Endothelial cell of umbilical vein (primary cell): ENCODE measurements at regions not wholly inside any gene's neighbourhood (a gene's known extent, or its start where the extent isn't known, plus 50 kb on each side); places are given as distances from the start of the nearest gene placed in this dataset.

Experiments used
- BruUV-seq: library from RNA; stranded (reverse); fragments of 400-500 nt; replicated peaks from 2 replicates; lab custom pipeline; 2021; lab: Mats Ljungman, UMichigan
- CTCF ChIA-PET: fragments of 300-600, 350-600 bp; sonication (Branson Sonifier 250); formaldehyde crosslinking; loops from one replicate; lab custom pipeline; 2021; ENCODE audit warnings: antibody characterized with exemption, inconsistent platforms; lab: Charles Lee
- POLR2A ChIA-PET: fragments of 300-600, 350-600 bp; sonication (Branson Sonifier 250); formaldehyde crosslinking; loops from one replicate; lab custom pipeline; 2021; ENCODE audit warnings: antibody characterized with exemption, inconsistent platforms; lab: Charles Lee
- DNase-seq: peaks from one replicate; pipeline ENCODE4 v3.0.0-alpha.2; 2011; ENCODE audit warnings: low read depth, low spot score
- FAIRE-seq: peaks from 2 replicates; lab custom pipeline; 2011; peaks lifted over from hg19 to GRCh38; lab: Jason Lieb, UNC
- H2AFZ ChIP-seq: 2 replicates; pipeline ENCODE4 v1.6.0; 2012; ENCODE audit warnings: low read depth, low read length, control low read depth, inconsistent platforms
- H3K27ac ChIP-seq: 2 replicates; pipeline ENCODE4 v1.5.1; 2011; ENCODE audit warnings: low read depth, mild to moderate bottlenecking, control low read depth, low read length, moderate library complexity; ENCODE audit not compliant: insufficient read depth
- H3K27me3 ChIP-seq, 2 experiments: 2 replicates each; pipeline versions ENCODE4 v1.6.0 to v1.6.1; 2011; ENCODE audit warnings: low read length in 2 of 2, mixed read lengths in 1 of 2; ENCODE audit not compliant: control insufficient read depth in 2 of 2, insufficient read depth in 2 of 2
- H3K36me3 ChIP-seq, 2 experiments: 2 replicates in 1 of 2; 3 replicates in 1 of 2; pipeline ENCODE4 v1.5.1; 2011; ENCODE audit warnings: low read length in 2 of 2, mild to moderate bottlenecking in 1 of 2, moderate library complexity in 1 of 2; ENCODE audit not compliant: control insufficient read depth in 2 of 2, insufficient read depth in 2 of 2; ENCODE audit errors: extremely low read depth in 1 of 2
- H3K4me1 ChIP-seq: 3 replicates; pipeline ENCODE4 v1.5.1; 2011; ENCODE audit warnings: mild to moderate bottlenecking, low read length; ENCODE audit not compliant: control insufficient read depth, insufficient read depth; ENCODE audit errors: extremely low read depth
- H3K4me2 ChIP-seq: 2 replicates; pipeline ENCODE4 v1.6.1; 2011; ENCODE audit warnings: low read length, control low read depth, mixed read lengths; ENCODE audit not compliant: insufficient read depth
- H3K4me3 ChIP-seq, 3 experiments: fragments of 200-600 bp in 1 of 3; sonication (generic), shearing (Covaris generic) in 1 of 3; replicated peaks in 1 of 3; 2 replicates each; pipeline ENCODE4 v1.5.1; 2011 to 2016; ENCODE audit warnings: control low read depth in 3 of 3, low read length in 3 of 3, mild to moderate bottlenecking in 2 of 3, inconsistent platforms in 1 of 3, low read depth in 1 of 3, moderate library complexity in 1 of 3; ENCODE audit not compliant: insufficient read depth in 1 of 3
- H3K79me2 ChIP-seq: 2 replicates; pipeline ENCODE4 v1.6.0; 2012; ENCODE audit warnings: low read length, inconsistent platforms; ENCODE audit not compliant: control insufficient read depth, insufficient read depth
- H3K9ac ChIP-seq: replicated peaks from 2 replicates; pipeline ENCODE3; 2011; ENCODE audit warnings: low read length, control low read depth; ENCODE audit not compliant: insufficient read depth; ENCODE audit errors: extremely low read depth
- H3K9me1 ChIP-seq: replicated peaks from 3 replicates; pipeline ENCODE4 v1.6.0; 2011; ENCODE audit warnings: mild to moderate bottlenecking, low read length; ENCODE audit not compliant: control insufficient read depth, insufficient read depth; ENCODE audit errors: extremely low read depth
- H3K9me3 ChIP-seq: replicated peaks from 2 replicates; pipeline ENCODE4 v1.5.1; 2012; ENCODE audit warnings: low read length, inconsistent platforms; ENCODE audit not compliant: control insufficient read depth, insufficient read depth
- H4K20me1 ChIP-seq: replicated peaks from 2 replicates; pipeline ENCODE3; 2011; ENCODE audit warnings: mild to moderate bottlenecking, low read length; ENCODE audit not compliant: control insufficient read depth, insufficient read depth; ENCODE audit errors: extremely low read depth
- EZH2 ChIP-seq: IDR thresholded peaks from 2 replicates; pipeline ENCODE4 v1.6.1; 2012; ENCODE audit warnings: borderline replicate concordance, low read depth, mild to moderate bottlenecking, moderate library complexity, low read length, inconsistent platforms; ENCODE audit not compliant: severe bottlenecking
- FOS ChIP-seq: IDR thresholded peaks from 2 replicates; pipeline ENCODE4 v1.6.1; 2011; ENCODE audit warnings: mild to moderate bottlenecking, low read length, moderate library complexity, borderline replicate concordance; ENCODE audit not compliant: insufficient read depth
- GATA2 ChIP-seq: IDR thresholded peaks from 2 replicates; pipeline ENCODE4 v1.7.0; 2011; ENCODE audit warnings: low read depth, mild to moderate bottlenecking, moderate library complexity, mixed read lengths, low read length; ENCODE audit not compliant: insufficient read length, insufficient read depth
- JUN ChIP-seq: IDR thresholded peaks from 2 replicates; pipeline ENCODE4 v1.6.1; 2011; ENCODE audit warnings: borderline replicate concordance, low read depth; ENCODE audit not compliant: insufficient read length, insufficient read depth
- MYC ChIP-seq: IDR thresholded peaks from one replicate; pipeline ENCODE4 v1.6.1; 2011; ENCODE audit warnings: mild to moderate bottlenecking, low read depth, low read length
- POLR2A ChIP-seq: IDR thresholded peaks from 2 replicates; pipeline ENCODE4 v1.6.1; 2012; ENCODE audit warnings: low read depth, mild to moderate bottlenecking, control low read depth, low read length
- POLR2AphosphoS5 ChIP-seq: IDR thresholded peaks from 2 replicates; pipeline ENCODE4 v1.6.1; 2012; ENCODE audit warnings: low read depth, mild to moderate bottlenecking, control low read depth, low read length, moderate library complexity; ENCODE audit not compliant: insufficient read depth
- dilution Hi-C: fragments of 300-500 bp; cut with MboI; formaldehyde crosslinking; loops from one replicate; pipeline ENCODE4 v1.15.0; 2019; ENCODE audit warnings: low sequenced_read_pairs; ENCODE audit not compliant: extremely low pct_ligation_motif_present
- intact Hi-C: fragments of 100-400 bp; cut with micrococcal nuclease; formaldehyde crosslinking; loops from one replicate; pipeline ENCODE4 v1.10.0; 2022
- TF ChIP-seq, protein P1 (sequence below), 2 donors: IDR thresholded peaks; 1 replicate in 1 of 2; 2 replicates in 1 of 2; pipeline ENCODE4 v1.5.1; 2011; ENCODE audit warnings: low read length in 2 of 2, mild to moderate bottlenecking in 2 of 2, moderate library complexity in 2 of 2, control low read depth in 1 of 2, inconsistent platforms in 1 of 2, low read depth in 1 of 2; ENCODE audit not compliant: insufficient read depth in 1 of 2; ENCODE audit errors: extremely low read depth in 1 of 2
- TF ChIP-seq, protein P2 (sequence below): IDR thresholded peaks from 2 replicates; pipeline ENCODE4 v1.6.1; 2011; ENCODE audit not compliant: insufficient read depth, insufficient read length

DNA sequence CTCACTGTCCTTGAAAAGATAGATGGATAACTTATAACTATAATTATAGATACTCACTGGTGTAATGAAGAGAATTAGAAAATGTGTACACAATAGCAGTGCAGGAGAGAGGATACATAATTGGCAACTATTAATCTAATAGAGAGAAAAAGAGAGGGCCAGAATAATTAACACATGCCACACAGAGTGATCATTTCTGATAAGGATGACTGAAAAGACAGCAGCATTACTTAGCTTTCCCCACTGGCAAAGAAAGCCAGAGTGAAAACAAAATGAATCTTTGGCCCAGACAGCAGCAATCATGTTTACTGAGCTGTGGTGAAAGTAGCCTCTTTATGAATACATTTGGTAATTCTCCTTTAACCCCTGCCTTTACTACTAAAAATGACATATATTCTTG, 493.3 kb upstream of the ROBO1 start:
- H3K9me1 ChIP-seq = no peaks in the 10 kb centered on the region
- no peak overlapping the region for H3K9ac ChIP-seq
- TF ChIP-seq, protein P1, sequence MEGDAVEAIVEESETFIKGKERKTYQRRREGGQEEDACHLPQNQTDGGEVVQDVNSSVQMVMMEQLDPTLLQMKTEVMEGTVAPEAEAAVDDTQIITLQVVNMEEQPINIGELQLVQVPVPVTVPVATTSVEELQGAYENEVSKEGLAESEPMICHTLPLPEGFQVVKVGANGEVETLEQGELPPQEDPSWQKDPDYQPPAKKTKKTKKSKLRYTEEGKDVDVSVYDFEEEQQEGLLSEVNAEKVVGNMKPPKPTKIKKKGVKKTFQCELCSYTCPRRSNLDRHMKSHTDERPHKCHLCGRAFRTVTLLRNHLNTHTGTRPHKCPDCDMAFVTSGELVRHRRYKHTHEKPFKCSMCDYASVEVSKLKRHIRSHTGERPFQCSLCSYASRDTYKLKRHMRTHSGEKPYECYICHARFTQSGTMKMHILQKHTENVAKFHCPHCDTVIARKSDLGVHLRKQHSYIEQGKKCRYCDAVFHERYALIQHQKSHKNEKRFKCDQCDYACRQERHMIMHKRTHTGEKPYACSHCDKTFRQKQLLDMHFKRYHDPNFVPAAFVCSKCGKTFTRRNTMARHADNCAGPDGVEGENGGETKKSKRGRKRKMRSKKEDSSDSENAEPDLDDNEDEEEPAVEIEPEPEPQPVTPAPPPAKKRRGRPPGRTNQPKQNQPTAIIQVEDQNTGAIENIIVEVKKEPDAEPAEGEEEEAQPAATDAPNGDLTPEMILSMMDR (IDR thresholded peaks at IDR 0.05; ENCODE audit: extremely low read depth in 1 of 2, insufficient read depth in 1 of 2, low read depth in 1 of 2, low read length in 2 of 2) = no peak
- TF ChIP-seq, protein P2, sequence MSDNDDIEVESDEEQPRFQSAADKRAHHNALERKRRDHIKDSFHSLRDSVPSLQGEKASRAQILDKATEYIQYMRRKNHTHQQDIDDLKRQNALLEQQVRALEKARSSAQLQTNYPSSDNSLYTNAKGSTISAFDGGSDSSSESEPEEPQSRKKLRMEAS = no peak
- no peak for TF ChIP-seq MYC
- no peak for TF ChIP-seq POLR2A
- CTCF ChIA-PET = interaction anchor here (1.1 kb wide), 1 partner anchor 27 kb away, joined by 5 read pairs; no protein-coding TSS in a partner anchor
- no peak for DNase-seq
- dilution Hi-C loops (no loop called here), intact Hi-C loops (no loop called here)
- no peak overlapping the region for H3K4me2 ChIP-seq
- no TSS peak for BruUV-seq
- H3K4me1 ChIP-seq = no peaks in the 10 kb centered on the region
- no peaks in the 10 kb centered on the region for H3K36me3 ChIP-seq
- no peaks in the 10 kb centered on the region for H3K9me3 ChIP-seq
- H3K79me2 ChIP-seq = no peaks in the 10 kb centered on the region
- POLR2A ChIA-PET = no interaction called here
- H2AFZ ChIP-seq = no peak overlapping the region
- no peaks in the 10 kb centered on the region for H3K27me3 ChIP-seq
- FAIRE-seq = no peak
- H4K20me1 ChIP-seq = no peaks in the 10 kb centered on the region
- no peak overlapping the region for H3K4me3 ChIP-seq
- no peak overlapping the region for H3K27ac ChIP-seq

DNA sequence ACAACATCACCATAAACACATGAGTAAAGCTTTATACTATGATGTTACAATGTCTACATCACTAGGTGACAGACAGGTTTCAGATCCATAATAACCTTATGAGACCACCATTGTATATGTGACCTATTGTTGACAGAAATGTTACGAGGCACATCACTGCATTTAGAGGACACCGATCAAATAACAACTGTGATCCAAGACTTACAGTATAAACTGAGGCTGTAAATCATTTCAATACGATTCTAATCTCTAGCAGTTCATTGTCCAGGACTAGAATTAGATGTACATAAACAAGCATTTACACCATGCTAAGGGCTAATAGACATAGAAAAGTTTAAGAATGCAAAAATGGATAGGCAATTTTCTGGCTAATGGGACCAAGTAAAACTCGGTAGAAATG, 491.9 kb upstream of the ROBO1 start:
- Histone ChIP-seq H3K27me3 (no peaks in the 10 kb centered on the region), H3K79me2 (no peaks in the 10 kb centered on the region), H3K9me3 (no peaks in the 10 kb centered on the region), H3K4me1 (no peaks in the 10 kb centered on the region), H2AFZ (peak overlapping the region; percentile 16), H3K27ac (no peak overlapping the region), H3K9ac (no peak overlapping the region), H3K4me2 (no peak overlapping the region), H3K36me3 (no peaks in the 10 kb centered on the region), H3K4me3 (no peak overlapping the region), H3K9me1 (no peaks in the 10 kb centered on the region), H4K20me1 (no peaks in the 10 kb centered on the region)
- intact Hi-C loops (no loop called here), dilution Hi-C loops (no loop called here)
- FAIRE-seq (no peak), DNase-seq (no peak)
- ChIA-PET CTCF (no interaction called here), POLR2A (no interaction called here)
- no peak for TF ChIP-seq FOS
- no peak for TF ChIP-seq POLR2A
- TF ChIP-seq EZH2 = no peak
- no peak for TF ChIP-seq JUN
- TF ChIP-seq, protein P2 = no peak
- no peak for TF ChIP-seq GATA2
- TF ChIP-seq POLR2AphosphoS5 = no peak
- TF ChIP-seq MYC = no peak
- TF ChIP-seq, protein P1 (IDR thresholded peaks at IDR 0.05; ENCODE audit: extremely low read depth in 1 of 2, insufficient read depth in 1 of 2, low read depth in 1 of 2, low read length in 2 of 2) = no peak
- BruUV-seq = no TSS peak
